ENCODE measurements at regions not wholly inside any gene's neighbourhood (a gene's known extent, or its start where the extent isn't known, plus 50 kb on each side); places are given as distances from the start of the nearest gene placed in this dataset.

DNA sequence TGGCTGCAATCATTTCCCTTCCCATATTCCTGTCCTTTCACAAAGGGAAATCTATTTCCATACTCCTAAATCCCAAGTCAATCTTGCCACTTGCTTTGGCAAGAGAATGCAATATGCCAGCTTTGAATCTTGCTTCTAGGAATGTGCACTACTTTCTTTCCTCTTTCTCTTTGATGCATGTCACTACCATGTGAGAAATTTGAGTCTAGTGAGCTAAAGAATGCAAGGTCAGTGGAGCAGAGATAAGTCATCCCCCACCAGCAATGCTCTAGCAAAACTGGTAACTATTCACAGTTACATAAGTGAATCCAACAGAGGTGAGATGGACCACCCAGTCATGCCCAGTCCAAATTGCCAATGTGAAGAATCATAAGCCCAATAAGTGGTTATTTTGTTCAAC, 910.4 kb downstream of the RAB28 start:
- Histone ChIP-seq H3K36me3 (no peaks in the 10 kb centered on the region), H3K27ac (no peak overlapping the region), H3K4me1 (no peaks in the 10 kb centered on the region), H3K9me3 (no peaks in the 10 kb centered on the region), H3K9ac (ENCODE audit: low read depth in 2 of 2, low read length in 2 of 2) (no peak overlapping the region), H3K27me3 (no peaks in the 10 kb centered on the region), H3K4me3 (no peak overlapping the region)
- intact Hi-C loops (cut with DNase I) = no loop called here
- TF ChIP-seq, protein P1, sequence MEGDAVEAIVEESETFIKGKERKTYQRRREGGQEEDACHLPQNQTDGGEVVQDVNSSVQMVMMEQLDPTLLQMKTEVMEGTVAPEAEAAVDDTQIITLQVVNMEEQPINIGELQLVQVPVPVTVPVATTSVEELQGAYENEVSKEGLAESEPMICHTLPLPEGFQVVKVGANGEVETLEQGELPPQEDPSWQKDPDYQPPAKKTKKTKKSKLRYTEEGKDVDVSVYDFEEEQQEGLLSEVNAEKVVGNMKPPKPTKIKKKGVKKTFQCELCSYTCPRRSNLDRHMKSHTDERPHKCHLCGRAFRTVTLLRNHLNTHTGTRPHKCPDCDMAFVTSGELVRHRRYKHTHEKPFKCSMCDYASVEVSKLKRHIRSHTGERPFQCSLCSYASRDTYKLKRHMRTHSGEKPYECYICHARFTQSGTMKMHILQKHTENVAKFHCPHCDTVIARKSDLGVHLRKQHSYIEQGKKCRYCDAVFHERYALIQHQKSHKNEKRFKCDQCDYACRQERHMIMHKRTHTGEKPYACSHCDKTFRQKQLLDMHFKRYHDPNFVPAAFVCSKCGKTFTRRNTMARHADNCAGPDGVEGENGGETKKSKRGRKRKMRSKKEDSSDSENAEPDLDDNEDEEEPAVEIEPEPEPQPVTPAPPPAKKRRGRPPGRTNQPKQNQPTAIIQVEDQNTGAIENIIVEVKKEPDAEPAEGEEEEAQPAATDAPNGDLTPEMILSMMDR (IDR thresholded peaks at IDR 0.05) = no peak
- no peak for DNase-seq

DNA sequence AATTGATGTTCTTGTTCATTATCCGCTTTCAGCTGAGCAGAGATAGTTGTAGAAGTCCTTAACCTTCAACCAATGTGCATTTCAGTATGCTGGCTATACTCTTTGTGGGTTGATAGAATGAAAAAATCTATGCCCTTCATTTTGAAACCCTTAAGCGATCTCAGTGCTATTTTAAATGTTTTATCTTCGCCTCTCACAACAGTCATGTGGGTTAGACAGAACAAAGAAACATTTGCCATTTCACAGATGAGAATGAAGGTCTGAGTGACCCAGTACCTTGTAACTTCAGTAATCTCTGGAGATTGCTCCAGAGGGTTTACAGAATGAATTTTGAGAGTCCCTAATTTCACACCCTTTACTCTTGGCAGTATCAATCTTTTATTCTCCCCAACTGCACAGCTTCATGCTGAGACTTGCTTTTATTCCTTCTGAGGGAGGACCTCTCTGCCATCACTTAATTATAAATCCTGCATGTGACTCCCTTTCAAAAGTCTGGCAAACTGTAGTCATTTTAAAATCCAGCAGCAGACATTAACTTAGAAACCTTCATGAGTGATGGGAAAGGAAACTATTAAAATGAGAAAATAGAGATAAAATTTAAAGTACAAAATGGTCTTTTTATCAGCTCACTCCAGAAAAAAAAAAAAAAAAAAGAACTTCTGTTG, 921.5 kb downstream of the RAB28 start:
- DNase-seq = no peak
- Histone ChIP-seq H3K4me3 (no peak overlapping the region), H3K9ac (ENCODE audit: low read depth in 2 of 2, low read length in 2 of 2) (no peak overlapping the region), H3K27me3 (no peaks in the 10 kb centered on the region), H3K9me3 (no peaks in the 10 kb centered on the region), H3K4me1 (no peaks in the 10 kb centered on the region), H3K27ac (no peak overlapping the region), H3K36me3 (no peaks in the 10 kb centered on the region)
- TF ChIP-seq, protein P1 (IDR thresholded peaks at IDR 0.05) = no peak
- intact Hi-C loops (cut with DNase I) = no loop called here

DNA sequence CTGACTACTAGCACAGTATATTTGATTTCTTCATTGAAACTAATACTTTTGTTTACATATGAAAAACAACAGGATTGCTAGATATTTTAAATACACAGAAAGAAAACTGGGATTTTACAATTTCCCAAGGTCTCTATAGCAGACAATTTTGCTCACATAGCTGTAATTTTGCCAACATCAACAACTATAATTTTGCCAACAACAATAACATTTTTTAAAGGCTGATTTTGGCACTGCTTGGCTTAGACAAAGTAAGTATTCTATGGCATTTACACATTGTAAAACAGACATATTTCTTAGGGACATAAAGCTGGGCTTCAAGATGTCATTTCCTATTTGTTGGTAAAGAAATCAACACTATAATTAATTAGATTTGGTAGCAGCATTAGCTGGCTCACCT, 922.1 kb downstream of the RAB28 start:
- intact Hi-C loops (cut with DNase I) = no loop called here
- DNase-seq = no peak

DNA sequence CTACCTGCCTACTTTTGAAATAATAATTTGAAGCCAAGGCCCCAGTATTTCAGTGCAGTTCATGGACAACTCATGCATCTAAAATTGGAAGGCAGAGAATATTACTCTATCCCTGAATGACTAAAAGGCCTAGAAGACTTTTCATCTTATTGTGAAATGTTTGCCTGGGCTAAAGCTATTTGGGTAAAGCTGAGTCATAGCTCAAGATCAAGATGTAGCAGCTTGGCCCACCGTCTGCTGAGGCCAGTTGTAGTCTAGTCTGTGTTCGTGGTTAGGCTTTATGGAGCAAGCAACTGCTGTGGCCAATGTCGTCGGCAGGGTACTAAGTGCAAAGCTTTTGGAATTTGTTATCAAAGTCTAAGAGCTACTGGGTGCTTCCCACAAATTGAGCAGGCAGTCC, 929.1 kb downstream of the RAB28 start:
- H3K4me1 ChIP-seq = no peaks in the 10 kb centered on the region
- intact Hi-C loops (cut with DNase I) = no loop called here
- H3K9me3 ChIP-seq = no peaks in the 10 kb centered on the region
- no peaks in the 10 kb centered on the region for H3K36me3 ChIP-seq
- TF ChIP-seq, protein P1 (IDR thresholded peaks at IDR 0.05) = no peak
- no peaks in the 10 kb centered on the region for H3K27me3 ChIP-seq
- no peak overlapping the region for H3K9ac ChIP-seq (ENCODE audit: low read depth in 2 of 2, low read length in 2 of 2)
- no peak overlapping the region for H3K4me3 ChIP-seq
- no peak for DNase-seq
- H3K27ac ChIP-seq = no peak overlapping the region

More for the DNA sequence above, 922.1 kb downstream of the RAB28 start:
- Histone ChIP-seq H3K27ac (no peak overlapping the region), H3K9ac (ENCODE audit: low read depth in 2 of 2, low read length in 2 of 2) (no peak overlapping the region), H3K4me1 (no peaks in the 10 kb centered on the region), H3K27me3 (no peaks in the 10 kb centered on the region), H3K9me3 (no peaks in the 10 kb centered on the region), H3K36me3 (no peaks in the 10 kb centered on the region), H3K4me3 (no peak overlapping the region)
- TF ChIP-seq, protein P1 (IDR thresholded peaks at IDR 0.05) = no peak

DNA sequence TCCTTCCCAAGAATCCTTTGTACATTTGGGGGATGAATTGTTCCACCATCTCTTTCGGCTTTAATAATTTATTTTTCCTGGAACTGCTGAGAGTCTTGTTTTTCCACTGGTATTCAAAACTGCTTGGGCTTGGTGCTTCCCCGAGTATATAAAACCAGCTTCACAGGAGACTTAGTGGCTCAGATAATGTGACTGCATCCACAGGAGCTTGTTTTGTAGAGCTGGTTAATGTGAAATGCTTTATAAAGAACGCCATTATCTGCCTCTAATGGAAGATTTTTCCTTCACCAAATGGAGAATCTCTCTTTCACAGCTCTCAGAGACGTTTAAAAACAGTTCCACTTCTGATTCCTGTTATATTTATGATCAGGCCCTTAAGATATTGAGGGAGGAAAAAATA, 935.5 kb downstream of the RAB28 start:
- H3K27me3 ChIP-seq = no peaks in the 10 kb centered on the region
- DNase-seq = no peak
- TF ChIP-seq, protein P1 (IDR thresholded peaks at IDR 0.05) = no peak
- intact Hi-C loops (cut with DNase I) = no loop called here
- no peaks in the 10 kb centered on the region for H3K4me1 ChIP-seq
- H3K9me3 ChIP-seq = no peaks in the 10 kb centered on the region
- H3K27ac ChIP-seq = no peak overlapping the region
- no peaks in the 10 kb centered on the region for H3K36me3 ChIP-seq
- no peak overlapping the region for H3K4me3 ChIP-seq
- H3K9ac ChIP-seq (ENCODE audit: low read depth in 2 of 2, low read length in 2 of 2) = no peak overlapping the region

Data from colonic mucosa (tissue), 4 donors.